NCI-H1930 (cell line): ENCODE measurements at regions not wholly inside any gene's neighbourhood (a gene's known extent, or its start where the extent isn't known, plus 50 kb on each side); places are given as distances from the start of the nearest gene placed in this dataset.

ENCODE experiments used
- DNase-seq, 2 experiments: peaks; one replicate each; lab custom pipeline; 2025; lab: John Stamatoyannopoulos, UW

DNA sequence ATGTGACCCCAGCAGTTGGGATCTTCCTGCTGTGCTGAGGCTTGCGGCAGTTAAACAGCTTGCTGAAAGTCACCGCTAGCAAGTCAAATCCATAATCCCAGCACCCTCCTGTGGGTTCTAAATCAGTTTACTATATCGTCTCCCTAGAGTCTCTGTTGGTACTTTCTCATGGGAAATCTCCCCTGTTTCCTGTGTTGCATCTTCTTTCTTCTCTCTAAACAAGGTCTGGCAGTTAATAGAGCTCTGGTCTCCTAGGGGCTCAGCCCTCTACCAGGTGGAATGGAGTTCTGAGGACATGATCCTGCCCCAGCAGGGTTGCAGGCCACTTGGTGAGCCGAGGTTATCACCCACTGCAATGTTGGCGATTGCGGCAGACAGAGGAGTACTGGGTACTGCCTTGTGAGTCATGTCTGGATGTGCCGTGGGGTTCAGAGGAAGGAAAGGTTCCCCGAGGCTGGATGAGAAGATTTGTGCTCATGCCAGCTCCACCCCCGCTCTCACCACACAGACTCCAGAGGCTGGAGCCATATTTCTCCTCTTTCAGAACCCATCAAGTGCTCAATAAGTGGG is 59.4 kb upstream of the SIX2 start:
- no peak for DNase-seq

DNA sequence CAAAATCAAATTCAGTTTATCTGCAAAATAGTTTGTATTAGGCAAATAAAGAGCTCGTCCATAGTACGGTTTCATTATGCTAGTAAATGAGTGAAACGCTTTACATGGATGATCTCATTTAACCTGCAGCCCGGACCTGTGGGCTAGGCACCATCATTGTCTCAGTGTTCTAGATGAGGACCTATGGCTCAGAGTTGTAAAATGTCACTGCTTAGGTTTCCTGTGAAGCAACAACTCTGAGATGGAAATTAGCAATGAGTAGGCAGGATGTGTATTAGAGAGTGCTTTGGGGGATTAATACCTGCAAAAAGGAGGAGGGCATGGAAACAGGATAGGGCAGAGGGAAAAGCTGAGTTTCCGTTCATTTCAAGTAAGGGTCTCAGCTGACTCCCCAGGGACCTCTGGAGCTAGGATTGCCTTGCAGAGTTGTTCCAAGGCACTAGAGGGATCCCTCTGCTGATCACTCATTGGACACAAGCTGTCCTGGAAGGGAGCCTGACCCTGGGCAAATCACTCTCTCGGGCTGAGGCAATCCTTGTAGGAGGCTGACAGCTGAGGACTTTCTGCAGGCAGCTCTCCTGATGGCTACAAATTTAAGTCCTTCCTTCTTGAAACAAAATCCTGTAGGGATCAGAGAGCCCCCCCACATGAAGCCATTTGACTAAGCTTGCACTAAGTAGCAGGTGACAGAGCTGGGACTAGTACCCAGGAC is 58.8 kb upstream of the SIX2 start:
- DNase-seq: peak in 1 of 2 experiments; percentile 17
